ENCODE measurements at regions not wholly inside any gene's neighbourhood (a gene's known extent, or its start where the extent isn't known, plus 50 kb on each side); places are given as distances from the start of the nearest gene placed in this dataset.

DNA sequence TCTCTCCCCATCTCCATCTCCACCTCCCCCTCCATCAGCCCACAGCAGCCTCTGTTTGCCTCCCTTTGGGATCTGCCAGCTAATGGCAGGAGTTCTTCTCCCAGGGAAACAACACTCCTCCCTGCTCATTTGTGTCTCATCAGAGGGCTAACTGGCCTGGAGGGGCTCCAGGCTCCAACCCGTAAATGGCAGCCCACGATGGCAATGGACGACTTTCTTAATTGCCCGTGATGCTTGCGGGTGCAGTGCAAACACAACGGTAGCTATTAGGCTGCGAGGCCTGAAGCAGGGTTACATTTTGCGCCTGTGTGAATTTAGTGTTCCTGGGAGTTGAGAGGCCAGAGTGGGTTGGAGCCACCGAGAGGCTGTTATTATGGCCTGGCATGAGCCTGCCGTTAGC lies 285.1 kb downstream of the TNS1 start:
- no peak for DNase-seq

DNA sequence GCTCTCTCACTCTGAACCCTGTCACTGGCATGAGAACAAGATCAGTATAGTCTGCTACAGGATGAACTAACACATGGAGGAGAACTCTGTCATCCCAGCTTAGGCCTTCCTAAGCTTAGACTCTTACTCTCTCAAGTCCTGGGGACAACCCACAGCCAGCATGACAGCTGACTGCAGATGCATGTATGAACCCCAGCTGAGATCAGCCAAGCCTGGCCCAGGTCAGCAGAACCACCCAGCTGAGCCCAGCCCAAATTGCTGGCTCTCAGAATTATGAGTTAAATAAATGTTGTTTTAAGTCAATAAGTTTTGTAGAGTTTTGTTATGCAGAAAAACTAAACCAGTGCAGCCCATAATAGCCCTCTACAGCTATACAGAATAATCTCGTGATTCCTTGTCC lies 287.3 kb downstream of the TNS1 start:
- DNase-seq, result no peak

DNA sequence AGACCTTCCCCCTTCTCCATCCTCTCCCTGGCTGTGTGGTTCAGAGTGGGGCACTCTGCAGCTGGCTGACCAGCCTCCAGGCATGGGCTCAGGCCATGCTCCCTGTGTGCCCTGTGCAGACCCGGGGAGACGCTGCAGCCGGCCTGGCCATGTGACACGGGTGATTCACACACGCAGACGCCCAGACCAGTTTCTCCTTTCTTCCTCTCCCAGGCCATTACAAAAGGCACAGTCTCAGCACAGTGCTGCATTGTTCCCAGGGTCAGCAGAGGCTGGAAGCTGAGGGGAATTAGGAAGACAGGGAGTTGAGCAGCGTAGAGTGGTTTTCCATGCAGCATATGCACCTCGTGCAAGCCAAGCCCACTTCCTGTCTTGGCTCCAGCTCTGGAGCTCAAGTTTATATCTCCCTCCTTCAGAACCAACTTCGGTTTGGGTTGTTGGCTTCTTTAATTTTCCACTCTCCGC lies 288.5 kb downstream of the TNS1 start:
- DNase-seq, result no peak

DNA sequence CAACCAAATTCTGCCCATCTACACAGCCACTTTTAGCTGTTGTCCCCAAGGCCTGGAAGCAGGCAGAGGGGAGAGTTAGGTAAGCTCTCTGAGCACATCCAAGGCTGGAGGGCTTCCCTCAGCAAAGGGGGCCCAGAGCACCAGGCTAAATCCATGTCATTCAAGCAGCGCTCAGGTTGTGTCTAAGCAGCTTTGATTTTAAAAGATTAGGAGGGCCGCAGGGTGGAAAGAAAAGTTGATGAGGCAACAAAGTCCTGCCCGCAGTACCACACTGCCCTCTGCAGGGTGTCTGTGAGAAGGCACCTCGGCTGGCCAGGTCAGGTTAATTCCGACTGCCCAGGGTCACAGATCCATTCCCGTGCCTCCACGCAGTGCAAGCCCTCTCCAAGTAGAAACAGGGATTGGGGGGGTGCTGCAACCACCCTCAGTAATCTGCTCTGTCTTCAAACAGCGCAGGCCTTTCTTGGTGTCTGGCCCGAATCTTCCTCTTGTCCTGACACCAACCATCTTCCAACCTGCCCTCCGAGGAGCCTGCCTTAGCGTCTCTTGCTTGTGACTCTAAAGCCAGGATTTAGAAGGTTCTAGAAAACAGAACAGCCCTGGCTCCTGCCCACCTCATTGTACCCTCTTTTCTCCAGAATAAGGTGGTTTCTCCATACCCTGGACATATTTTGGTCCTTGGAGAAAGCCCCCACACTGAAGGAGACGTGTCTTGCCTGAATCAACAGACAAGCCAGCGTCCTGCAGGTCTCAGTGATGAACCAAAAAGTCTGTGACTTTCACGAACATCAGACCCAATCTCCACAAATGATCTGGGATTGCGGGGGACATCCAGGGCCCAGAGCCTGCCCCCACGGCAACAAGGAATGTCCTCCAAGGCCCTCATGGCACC lies 289.2 kb downstream of the TNS1 start:
- DNase-seq, result peak; percentile 65

DNA sequence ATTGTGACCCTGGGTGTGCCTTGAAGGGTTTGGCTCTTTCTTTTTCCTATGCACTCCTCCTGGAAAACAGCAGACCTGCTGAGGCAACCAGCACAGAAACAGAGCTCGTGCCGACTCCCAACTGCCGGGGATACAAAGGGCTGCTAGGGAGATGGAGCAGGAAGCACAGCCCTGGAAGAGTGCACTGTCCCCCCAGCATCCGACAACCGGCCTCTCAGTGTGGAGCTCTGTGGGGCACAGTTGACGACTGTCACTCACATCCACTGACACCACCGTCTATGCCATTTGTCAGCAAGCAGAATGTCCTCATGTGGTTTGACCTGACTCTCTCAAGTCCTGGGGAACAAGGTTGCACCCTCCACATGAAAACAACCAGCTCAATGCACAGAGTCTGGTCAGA lies 290.4 kb downstream of the TNS1 start:
- DNase-seq, result no peak

DNA sequence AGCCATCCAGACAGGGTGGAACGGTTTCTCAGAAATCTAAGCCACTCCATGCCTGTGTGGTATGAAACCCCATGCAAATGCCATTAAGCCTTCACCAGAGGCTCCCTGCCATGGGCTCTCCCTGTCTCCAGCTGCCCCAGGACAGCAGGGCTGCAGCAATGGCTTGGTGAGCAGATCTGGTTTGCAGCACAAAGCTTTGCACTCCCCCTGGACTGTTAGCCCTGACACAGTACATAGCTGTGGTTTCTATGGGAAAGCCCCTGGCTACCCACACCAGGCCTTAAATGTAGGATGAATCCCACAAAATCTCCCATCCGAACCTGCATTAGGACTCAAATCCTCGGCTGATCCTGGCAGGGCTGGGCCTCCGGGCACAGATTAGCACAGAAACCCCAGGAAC lies 291.6 kb downstream of the TNS1 start:
- peak; percentile 82 for DNase-seq

DNA sequence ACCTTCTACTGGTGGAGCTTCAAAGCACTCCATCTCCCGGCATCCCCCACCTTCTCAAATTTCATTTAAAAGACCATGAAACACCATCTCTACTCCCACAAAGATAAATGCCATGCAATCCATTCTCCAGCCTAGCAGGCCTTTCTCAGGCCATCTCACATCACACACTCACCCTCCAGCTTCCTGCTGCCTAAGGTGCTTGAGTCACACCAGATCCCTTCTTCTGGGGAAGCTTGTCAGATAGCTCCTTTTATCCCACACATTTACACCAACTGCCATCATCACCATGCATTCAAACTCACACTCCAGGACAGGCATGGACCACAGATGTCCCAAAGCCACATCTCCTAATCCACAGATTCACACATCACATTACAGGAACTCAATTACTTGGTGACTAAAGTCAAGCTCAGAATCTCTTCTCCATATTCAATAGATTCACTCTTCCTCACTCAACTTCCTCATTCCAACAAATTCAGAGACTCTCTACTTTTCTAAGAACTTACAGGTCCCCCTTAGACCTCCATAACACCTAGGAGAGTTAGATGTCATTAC lies 292.5 kb downstream of the TNS1 start:
- peak; percentile 90 for DNase-seq

DNA sequence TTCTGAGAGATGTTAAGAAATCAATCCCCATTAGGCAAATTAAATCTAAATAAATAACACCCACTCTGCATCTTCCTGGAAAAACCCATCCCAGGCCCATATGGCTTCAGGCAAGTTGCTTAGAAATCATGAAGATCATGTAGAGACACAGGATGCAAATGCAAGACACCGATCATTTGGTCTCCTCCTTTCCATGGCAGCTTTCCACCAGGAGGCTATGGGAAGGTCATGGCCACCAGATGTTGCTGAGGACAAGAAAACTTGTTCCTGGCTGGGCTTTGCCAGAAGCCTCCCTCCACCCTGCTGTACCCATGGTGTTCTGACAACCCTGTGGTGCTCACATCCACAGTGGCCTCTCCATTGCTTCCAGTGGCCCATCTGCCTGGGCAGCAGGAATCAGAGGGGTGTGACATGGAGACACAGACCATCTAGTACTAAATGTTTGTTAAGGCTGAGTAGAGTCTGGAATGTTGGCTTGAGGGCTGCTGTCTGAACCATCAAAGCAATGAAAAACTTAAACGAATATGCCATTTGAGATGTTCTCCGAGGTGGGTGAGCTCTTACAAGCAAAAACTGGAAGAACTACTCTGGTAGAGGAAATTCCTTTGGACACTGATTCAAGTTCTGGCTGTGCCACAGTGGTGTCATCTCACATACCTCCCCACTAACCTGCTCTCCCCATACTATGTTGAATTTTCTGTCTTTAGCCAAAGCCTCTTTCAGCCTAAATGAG lies 293.2 kb downstream of the TNS1 start:
- DNase-seq, result no peak

DNA sequence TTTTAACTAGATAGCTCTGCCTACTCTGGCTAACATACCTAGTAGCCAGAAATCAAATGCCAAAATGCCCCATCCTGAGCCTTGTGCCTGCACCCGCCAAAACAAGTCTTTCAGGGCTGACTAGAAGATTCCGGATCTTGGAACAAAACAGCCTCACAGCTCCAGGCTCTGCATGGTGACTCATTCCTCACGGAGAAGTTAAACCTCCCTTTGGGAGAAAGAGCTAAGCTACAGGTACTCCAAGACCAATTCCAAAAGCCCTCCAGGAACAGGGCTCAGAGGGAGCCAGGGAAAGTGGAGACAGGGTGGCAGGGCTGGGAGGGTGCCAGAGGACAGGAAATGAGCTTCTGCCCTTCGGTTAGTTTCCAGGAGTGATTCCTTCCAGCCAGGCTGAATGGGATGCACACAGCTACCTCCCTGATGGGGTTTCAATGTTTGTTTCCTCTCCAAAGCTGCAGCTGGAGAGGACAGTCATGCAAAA lies 295.6 kb downstream of the TNS1 start:
- DNase-seq, result peak; percentile 44

DNA sequence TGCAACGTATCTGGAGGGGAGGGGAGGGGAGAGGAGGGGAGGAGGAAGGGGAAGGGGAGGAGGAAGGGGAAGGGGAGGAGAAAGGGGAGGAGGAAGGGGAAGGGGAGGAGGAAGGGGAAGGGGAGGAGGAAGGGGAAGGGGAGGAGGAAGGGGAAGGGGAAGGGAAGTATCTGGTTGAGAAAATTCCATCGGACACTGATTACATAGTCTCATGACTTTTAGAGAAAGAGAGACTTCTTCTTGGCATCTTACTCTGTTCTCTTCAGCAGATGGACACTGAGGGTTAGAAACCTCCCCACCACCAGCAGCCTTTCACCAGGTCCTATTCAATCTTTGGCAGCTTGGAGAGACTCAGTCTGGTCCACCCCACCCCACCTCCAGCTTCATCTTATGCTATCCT lies 296.3 kb downstream of the TNS1 start:
- no peak for DNase-seq

DNA sequence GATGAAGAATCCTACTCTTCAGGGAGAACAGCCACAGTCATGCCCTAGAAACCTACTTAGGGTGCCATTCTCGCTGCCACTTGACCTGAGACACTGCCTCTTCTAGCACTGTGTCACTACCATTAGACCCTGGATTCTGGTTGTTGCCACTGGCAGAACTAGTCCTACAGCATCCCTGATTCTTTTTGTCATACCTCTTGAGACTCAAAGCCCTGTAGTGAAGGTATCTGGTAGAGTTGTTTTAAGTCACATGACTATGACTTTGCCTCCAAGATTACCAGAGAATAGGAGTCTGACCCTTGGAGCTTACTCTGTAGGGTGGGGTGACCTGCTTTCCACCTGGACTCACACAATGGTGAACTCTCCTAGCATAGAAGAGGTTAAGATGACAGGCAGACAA lies 296.7 kb downstream of the TNS1 start:
- no peak for DNase-seq

DNA sequence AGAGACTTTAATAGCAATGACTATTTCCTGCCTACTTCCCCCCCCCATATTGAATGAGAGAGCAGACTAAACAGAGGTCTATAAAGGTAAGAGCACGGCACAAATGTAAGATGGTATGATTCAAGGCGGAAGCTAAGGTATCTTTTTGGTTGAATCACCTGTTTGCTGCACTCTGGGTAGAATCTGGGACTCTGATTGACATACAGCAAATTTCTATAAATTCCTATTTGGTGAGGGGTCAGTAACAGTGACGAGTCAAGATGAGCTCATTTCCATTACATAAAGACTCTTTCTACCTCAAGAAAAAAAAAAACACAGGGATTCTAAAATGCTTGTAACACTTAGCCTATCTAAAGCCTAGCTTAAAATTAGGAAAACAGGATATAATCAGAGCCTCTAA lies 297.3 kb downstream of the TNS1 start:
- no peak for DNase-seq

DNA sequence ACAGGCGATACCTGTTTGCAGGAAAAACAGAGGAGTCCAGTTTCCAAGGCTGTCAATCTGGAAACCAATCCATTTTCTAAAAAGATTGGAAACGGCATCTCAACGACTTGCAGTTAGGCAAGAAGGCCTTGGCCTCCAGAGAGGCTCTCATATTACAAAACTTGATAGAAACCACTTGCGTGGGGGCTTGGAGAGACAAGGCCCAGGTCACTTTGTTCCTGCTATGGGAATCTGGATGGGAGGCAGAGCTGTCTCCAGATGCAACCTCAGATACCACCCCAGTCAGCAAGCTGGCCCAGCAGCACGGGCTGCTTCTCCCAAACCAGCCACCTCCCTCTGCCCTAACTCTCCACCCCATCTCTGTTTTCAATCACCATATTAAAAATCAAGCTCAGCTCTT lies 298.8 kb downstream of the TNS1 start:
- no peak for DNase-seq

DNA sequence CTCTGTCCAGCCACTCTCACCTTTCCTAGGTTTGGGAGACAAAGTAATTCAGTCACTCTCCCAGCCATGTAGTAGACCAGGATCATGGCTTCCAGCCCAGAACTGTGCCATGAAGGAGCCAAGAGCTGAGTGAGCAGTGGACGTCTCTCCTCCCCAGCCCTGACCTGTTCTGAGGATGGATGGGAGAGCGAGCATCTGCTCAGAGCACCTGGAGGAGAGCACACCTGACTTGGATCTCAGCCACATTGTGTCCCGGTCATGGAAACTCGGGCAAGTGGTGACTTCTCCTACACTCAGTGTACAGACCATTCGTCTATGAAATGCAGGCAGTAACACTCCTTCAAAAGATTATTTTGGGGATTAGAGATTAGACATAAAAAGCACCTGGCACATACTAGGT lies 299.7 kb downstream of the TNS1 start:
- DNase-seq, result no peak

DNA sequence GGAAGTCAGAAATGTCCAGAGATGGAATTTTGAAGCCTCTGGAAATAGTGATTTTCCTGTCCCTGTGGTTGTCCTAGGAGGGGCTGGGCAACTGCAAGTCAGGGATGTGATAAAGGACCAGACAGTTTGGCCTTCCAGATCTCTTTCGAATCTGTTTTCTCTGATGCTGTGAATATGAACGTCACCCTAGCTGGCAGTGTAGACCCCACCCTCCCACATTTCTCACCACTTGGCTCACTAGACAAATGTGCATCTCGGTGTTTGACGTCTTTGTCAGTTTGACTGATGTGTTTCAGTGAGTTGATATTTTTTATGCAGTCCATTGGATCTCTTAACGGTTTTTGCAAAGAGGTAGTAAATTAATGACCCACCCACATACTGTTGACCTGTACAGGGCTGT lies 301.2 kb downstream of the TNS1 start:
- DNase-seq, result no peak

DNA sequence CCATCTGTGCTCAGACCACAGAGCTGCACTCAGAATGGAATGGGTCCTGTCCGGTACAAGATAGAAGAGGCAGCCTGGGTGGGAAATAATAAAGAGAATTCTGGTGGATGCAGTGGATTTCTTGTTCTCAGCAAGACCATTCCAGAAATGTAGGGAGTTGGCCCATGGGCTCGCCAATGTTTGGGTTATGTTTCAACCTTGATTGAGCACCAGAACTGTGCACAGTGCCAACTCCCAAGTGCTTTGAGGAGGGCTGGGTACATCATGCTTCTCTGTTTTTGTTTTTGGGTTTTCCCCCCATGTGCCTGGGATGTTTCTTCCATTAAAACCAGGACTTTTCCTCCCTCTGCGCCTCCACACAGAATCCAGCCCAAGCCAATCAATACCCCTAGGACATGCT lies 304.1 kb downstream of the TNS1 start:
- no peak for DNase-seq

DNA sequence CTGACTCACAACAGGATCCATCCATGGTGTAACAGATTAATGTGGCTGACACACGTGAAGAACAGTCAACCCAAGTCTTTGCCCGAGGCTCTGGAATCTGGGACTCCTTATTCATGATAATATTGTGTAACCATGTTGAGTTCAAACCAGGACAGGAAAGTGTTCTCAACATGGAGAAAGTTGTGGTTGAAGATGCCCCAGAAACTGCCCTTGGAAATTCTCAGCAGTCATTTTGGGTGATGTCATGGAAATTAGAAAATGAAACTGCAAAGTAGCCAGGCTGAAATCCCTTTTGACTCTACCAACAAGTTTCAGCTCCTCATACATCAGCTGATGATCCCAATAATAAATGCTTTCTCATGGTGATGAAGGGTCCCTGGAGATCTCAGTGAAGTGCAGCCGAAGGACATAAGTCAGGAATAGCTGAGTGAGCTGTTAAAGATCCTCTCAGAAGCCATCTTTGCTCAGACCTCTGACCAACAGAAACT lies 307.7 kb downstream of the TNS1 start:
- DNase-seq, result peak; percentile 97

DNA sequence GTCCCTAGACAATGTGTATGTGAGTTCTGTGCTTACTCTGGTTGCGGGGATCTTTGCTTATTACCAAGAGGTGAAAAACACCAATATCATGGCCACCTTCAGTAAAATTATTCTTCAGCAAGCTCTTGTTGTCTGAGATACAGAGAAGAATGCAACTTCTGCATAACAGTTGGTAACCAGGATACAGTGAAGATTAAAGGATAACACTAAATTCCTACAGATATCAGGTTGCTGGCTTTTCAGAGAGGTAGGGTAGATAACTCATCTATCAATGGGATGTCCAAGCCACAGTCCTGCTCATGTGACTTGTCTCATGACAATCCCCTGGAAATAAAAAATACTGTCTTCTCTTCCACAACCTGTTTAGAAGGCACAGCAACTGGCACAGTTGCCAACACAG lies 308.5 kb downstream of the TNS1 start:
- no peak for DNase-seq

DNA sequence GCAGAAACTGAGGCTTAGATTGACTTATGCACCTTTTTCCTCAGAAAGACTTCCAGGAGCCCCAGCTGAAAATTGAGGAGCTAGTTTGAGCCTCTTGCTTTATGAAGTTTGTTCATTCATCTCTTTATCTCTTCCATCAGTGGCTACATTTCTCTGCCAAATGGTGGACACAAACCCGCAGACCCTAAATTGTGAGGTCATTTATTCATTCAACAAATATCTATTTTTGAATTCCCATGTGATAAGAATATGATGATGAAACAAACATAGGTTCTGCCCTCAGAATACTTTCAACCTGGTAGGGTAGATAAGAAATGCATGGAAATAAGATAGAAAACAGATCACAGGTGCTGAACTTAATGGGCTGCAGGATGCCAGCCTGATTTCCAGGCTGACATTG lies 309.4 kb downstream of the TNS1 start:
- no peak for DNase-seq

DNA sequence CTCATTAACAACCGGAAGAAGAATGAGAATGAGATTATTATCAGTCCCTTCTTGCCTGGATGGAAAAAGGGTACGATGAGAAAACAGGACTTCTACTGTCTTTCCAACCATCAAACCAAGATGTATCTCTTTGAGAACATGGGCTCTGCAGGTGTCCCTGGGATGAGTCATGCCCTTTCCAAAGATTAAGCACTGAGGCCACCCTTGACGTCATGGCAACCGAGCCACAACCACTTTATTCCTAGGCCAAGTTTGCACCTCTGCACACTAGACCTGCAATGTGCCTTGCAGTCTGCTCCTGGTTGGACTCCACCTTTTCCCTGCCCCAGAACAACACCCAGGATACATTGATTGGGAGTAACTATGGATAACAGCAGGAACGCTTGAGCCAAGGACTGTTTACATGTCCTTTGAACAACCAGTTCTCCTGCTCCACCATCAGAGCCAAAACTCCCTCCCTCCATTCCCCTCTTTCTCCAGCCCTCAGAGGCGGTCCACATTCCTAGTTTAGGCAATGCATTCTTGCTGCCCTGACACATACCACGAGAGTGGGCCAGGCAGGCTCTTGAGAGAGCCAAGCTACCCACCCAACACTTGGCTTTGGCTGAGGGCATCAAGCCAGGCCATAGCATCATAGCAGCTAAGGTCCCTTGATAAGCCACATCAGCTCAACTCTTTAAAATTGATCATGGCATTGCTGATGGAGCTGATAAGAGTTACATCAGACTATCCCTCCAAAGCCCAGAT lies 310.7 kb downstream of the TNS1 start:
- peak; percentile 60 for DNase-seq

DNA sequence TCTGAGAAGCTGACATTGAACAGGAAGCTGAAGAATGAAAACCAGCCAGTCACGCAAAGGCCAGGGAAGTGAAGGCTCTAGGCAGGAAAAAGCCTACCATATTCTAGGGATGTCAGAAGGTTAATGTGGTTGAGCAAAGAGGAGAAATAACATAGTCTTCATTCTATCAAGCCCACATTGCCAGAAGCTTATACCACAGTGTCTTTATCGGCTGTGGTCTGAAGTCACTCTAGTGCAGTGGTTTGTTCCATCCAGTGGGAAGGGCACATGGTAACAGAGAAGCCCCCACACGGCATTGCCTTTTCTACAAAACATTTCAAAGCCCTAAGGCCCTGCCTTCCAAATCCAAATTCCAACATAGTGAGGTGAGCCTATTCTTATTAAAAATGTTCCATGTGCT lies 311.3 kb downstream of the TNS1 start:
- DNase-seq, result no peak

DNA sequence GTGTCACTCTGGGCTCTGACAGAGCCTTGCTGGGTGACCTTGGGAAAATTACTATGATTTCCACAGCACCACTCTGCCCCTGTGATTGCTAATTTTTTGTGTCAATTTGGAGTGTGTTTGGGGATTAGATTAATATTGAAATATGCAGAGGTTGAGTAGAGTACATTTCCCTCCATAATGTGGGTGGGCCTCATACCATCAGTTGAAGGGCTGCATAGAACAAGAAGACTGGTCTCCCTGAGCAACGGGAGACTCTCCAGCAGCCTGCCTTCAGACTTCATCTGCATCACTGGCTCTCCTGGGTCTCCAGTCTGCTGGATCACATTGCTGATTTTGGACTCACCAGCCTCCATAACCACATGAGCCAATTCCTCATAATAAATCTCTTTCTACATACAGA lies 313.7 kb downstream of the TNS1 start:
- no peak for DNase-seq

DNA sequence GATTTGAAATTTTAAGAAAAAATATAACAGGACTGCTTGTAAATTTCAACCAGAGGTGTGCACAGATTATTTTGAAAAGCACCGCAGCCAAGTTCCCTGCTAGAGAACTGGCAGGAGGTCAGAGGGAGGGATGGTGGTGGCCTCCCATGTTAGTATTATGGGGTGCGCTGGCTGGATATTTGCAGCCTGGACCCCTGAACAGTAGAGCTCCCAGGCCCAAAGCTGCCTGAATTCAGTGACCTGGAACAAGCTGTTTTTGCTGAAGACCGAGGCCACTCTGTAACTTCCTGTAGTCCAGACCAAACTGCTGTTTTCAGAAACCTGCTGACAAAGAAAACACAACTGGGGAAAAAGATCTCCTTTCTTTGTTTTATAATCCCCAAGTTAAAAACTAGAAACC lies 314.3 kb downstream of the TNS1 start:
- no peak for DNase-seq

Data from fibroblast of skin of right quadriceps (primary cell).